K562 (cell line): ENCODE measurements at regions not wholly inside any gene's neighbourhood (a gene's known extent, or its start where the extent isn't known, plus 50 kb on each side); places are given as distances from the start of the nearest gene placed in this dataset.

ENCODE experiments used
- ATAC-seq: fragments of 200-7000 bp; cut with Tn5 transposase; 3 replicates; pipeline ENCODE4 v1.9.1; 2020; ENCODE audit warnings: moderate library complexity
- BruUV-seq: library from RNA; stranded (reverse); fragments of 400-500 nt; replicated peaks from 2 replicates; lab custom pipeline; 2021; lab: Mats Ljungman, UMichigan
- CTCF ChIA-PET: fragments of 300-600 bp; formaldehyde crosslinking; extraction: SDS; loops from one replicate; lab custom pipeline; 2021; ENCODE audit warnings: low intra/inter-chr PET ratio; lab: Yijun Ruan, JAX
- POLR2A ChIA-PET: fragments of 300-600, 350-650 bp; sonication (Branson Sonifier 250); formaldehyde crosslinking; extraction: SDS; loops from one replicate; lab custom pipeline; 2021; ENCODE audit warnings: antibody characterized with exemption, inconsistent platforms; lab: Yijun Ruan, JAX
- DNase-seq, 4 experiments: peaks; one replicate each; pipeline versions ENCODE4 v3.0.0 to v3.0.0-alpha.2; 2011 to 2018; ENCODE audit warnings: low spot score in 3 of 4, mixed read lengths in 3 of 4; ENCODE audit errors: extremely low read depth in 1 of 4
- FAIRE-seq: peaks from 2 replicates; lab custom pipeline; 2011; peaks lifted over from hg19 to GRCh38; lab: Jason Lieb, UNC
- H2AFZ ChIP-seq: 2 replicates; pipeline ENCODE4 v1.6.0; 2011; ENCODE audit warnings: low read depth, low read length, control low read depth, inconsistent platforms
- H3K27ac ChIP-seq: fragments of 200-600 bp; 3 replicates; pipeline ENCODE4 v1.8.0; 2011; ENCODE audit warnings: low read depth, mild to moderate bottlenecking, control low read depth, inconsistent platforms, low read length, moderate library complexity, mixed read lengths; ENCODE audit errors: extremely low read depth
- H3K27me3 ChIP-seq, 2 experiments: fragments of 300-600 bp in 1 of 2; 2 replicates in 1 of 2; 3 replicates in 1 of 2; pipeline versions ENCODE4 v1.6.0 to v1.8.0; 2011; ENCODE audit warnings: inconsistent platforms in 2 of 2, low read length in 2 of 2, mild to moderate bottlenecking in 1 of 2, mixed read lengths in 1 of 2, moderate library complexity in 1 of 2; ENCODE audit not compliant: control insufficient read depth in 2 of 2, insufficient read depth in 2 of 2
- H3K36me3 ChIP-seq: fragments of 300-600 bp; 3 replicates; pipeline ENCODE4 v1.8.0; 2011; ENCODE audit warnings: mild to moderate bottlenecking, low read length, inconsistent platforms; ENCODE audit not compliant: control insufficient read depth, insufficient read depth
- H3K4me1 ChIP-seq, 2 experiments: fragments of 200-600 bp in 1 of 2; replicated peaks in 1 of 2; 2 replicates in 1 of 2; 3 replicates in 1 of 2; pipeline versions ENCODE4 v1.5.1 to v1.8.0; 2011; ENCODE audit warnings: inconsistent platforms in 2 of 2, low read length in 2 of 2, mild to moderate bottlenecking in 1 of 2, mixed read lengths in 1 of 2, moderate library complexity in 1 of 2; ENCODE audit not compliant: control insufficient read depth in 2 of 2, insufficient read depth in 2 of 2
- H3K4me2 ChIP-seq: 2 replicates; pipeline ENCODE4 v1.6.1; 2011; ENCODE audit warnings: low read length, control low read depth, inconsistent platforms, mixed read lengths; ENCODE audit not compliant: insufficient read depth
- H3K4me3 ChIP-seq: fragments of 200-600 bp; sonication (generic), shearing (Covaris generic); 2 replicates; pipeline ENCODE4 v1.5.1; 2016; ENCODE audit warnings: control low read depth, inconsistent platforms
- H3K79me2 ChIP-seq: fragments of 200-600 bp; 3 replicates; pipeline ENCODE4 v1.8.0; 2011; ENCODE audit warnings: low read length, inconsistent platforms; ENCODE audit not compliant: control insufficient read depth, insufficient read depth
- H3K9ac ChIP-seq, 2 experiments: 2 replicates each; pipeline versions ENCODE4 v1.6.0 to v1.6.1; 2011; ENCODE audit warnings: low read depth in 2 of 2, low read length in 2 of 2, control low read depth in 1 of 2, inconsistent platforms in 1 of 2, mild to moderate bottlenecking in 1 of 2, mixed read lengths in 1 of 2; ENCODE audit not compliant: insufficient read depth in 1 of 2
- H3K9me1 ChIP-seq: one replicate; pipeline ENCODE4 v1.6.0; 2011; ENCODE audit warnings: inconsistent platforms, mild to moderate bottlenecking, low read length, moderate library complexity; ENCODE audit not compliant: control insufficient read depth, insufficient read depth
- H3K9me3 ChIP-seq: replicated peaks from 2 replicates; pipeline ENCODE4 v1.5.1; 2011; ENCODE audit warnings: low read depth, low read length, inconsistent platforms; ENCODE audit not compliant: control insufficient read depth, insufficient read depth
- H4K20me1 ChIP-seq: replicated peaks from 2 replicates; pipeline ENCODE4 v1.6.1; 2011; ENCODE audit warnings: low read length, inconsistent platforms, mixed read lengths; ENCODE audit not compliant: control insufficient read depth, insufficient read depth
- KAT7 ChIP-seq: sonication (generic); formaldehyde crosslinking; IDR thresholded peaks from 2 replicates; pipeline ENCODE4 v1.8.0; 2022; ENCODE audit warnings: missing genetic modification reagents, mild to moderate bottlenecking, borderline replicate concordance
- NR4A1 ChIP-seq, 2 experiments: fragments of 250-450 bp in 1 of 2; fragments of 450-650 bp in 1 of 2; sonication (Bioruptor Pico) in 1 of 2; IDR thresholded peaks; 2 replicates each; pipeline versions ENCODE4 v1.4.0 to v1.6.1; 2016 to 2020; ENCODE audit warnings: mild to moderate bottlenecking in 2 of 2, missing compliant biosample characterization in 1 of 2, missing genetic modification characterization in 1 of 2, moderate library complexity in 1 of 2
- POLR2AphosphoS2 ChIP-seq: IDR thresholded peaks from 2 replicates; pipeline ENCODE4 v1.6.1; 2012; ENCODE audit warnings: low read length, improper control_type of control experiment
- SMARCE1 ChIP-seq: fragments of 450-650 bp; IDR thresholded peaks from 2 replicates; pipeline ENCODE4 v1.7.1; 2016; ENCODE audit warnings: mild to moderate bottlenecking
- THAP7 ChIP-seq: fragments of 250-450 bp; sonication (Bioruptor Pico); IDR thresholded peaks from 2 replicates; pipeline ENCODE4 v1.5.0; 2021
- ZBTB49 ChIP-seq: sonication (generic); formaldehyde crosslinking; IDR thresholded peaks from 2 replicates; pipeline ENCODE4 v1.8.0; 2022; ENCODE audit warnings: missing genetic modification reagents, mild to moderate bottlenecking, borderline replicate concordance
- WGBS: fragments of 100-300 bp; shearing (Covaris generic); methylation state at CpG from one replicate; pipeline ENCODE4 v1.1.6; 2016; ENCODE audit warnings: low coverage, mixed read lengths; ENCODE audit not compliant: insufficient coverage; ENCODE audit errors: missing lambda C conversion rate; 5-methylcytosine and 5-hydroxymethylcytosine counted together
- in situ Hi-C: fragments of 300-500 bp; cut with MboI; formaldehyde crosslinking; loops from 4 replicates; pipeline ENCODE4 v1.15.0; 2018; ENCODE audit warnings: inconsistent platforms, mixed read lengths
- intact Hi-C: fragments of 100-400 bp; cut with micrococcal nuclease; formaldehyde crosslinking; loops from 2 replicates; pipeline ENCODE4 v1.14.2; 2022
- TF ChIP-seq, protein P1 (sequence below): fragments of 250-450 bp; sonication (Bioruptor Pico); IDR thresholded peaks from 2 replicates; pipeline ENCODE4 v1.9.0; 2021; ENCODE audit warnings: mild to moderate bottlenecking
- TF ChIP-seq, protein P2 (sequence below): fragments of 450-650 bp; IDR thresholded peaks from 2 replicates; pipeline ENCODE4 v1.6.1; 2018; ENCODE audit not compliant: partially characterized antibody
- TF ChIP-seq, protein P3 (sequence below): fragments of 250-450 bp; sonication (Bioruptor Pico); IDR thresholded peaks from 2 replicates; pipeline ENCODE4 v1.5.0; 2020; ENCODE audit warnings: mild to moderate bottlenecking, borderline replicate concordance

DNA sequence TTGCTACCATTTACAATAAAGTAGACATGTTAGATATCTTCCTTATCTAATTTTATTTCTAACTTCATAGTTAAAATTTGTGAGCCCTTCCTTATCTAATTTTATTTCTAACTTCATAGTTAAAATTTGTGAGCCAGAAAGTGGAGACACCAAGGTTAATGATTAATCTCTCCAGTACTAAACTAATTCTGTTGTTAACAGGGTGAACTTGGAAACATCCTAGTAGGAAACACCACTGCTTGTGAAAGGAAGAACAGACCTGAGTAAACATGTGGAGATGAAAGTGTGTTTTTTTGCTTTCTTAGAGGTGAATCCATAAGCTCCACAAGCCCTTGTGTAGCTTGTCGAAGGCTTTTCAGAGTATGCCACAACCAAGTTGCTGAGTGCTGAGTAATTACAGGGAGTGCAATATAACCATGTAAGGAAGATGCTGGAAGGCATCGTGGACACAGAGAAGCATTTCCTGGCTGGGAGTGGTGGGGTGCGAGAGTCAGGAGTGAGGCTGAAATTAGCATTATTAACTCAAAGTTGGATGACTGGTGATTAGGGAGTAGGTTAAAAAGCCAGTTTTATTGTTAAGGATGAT lies 118.6 kb upstream of the NEIL3 start (continued):
- TF ChIP-seq SMARCE1 (no peak), POLR2AphosphoS2 (no peak)
- TF ChIP-seq, protein P1, sequence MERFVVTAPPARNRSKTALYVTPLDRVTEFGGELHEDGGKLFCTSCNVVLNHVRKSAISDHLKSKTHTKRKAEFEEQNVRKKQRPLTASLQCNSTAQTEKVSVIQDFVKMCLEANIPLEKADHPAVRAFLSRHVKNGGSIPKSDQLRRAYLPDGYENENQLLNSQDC (CRISPR knock-in tag), result no peak
- TF ChIP-seq, protein P2, sequence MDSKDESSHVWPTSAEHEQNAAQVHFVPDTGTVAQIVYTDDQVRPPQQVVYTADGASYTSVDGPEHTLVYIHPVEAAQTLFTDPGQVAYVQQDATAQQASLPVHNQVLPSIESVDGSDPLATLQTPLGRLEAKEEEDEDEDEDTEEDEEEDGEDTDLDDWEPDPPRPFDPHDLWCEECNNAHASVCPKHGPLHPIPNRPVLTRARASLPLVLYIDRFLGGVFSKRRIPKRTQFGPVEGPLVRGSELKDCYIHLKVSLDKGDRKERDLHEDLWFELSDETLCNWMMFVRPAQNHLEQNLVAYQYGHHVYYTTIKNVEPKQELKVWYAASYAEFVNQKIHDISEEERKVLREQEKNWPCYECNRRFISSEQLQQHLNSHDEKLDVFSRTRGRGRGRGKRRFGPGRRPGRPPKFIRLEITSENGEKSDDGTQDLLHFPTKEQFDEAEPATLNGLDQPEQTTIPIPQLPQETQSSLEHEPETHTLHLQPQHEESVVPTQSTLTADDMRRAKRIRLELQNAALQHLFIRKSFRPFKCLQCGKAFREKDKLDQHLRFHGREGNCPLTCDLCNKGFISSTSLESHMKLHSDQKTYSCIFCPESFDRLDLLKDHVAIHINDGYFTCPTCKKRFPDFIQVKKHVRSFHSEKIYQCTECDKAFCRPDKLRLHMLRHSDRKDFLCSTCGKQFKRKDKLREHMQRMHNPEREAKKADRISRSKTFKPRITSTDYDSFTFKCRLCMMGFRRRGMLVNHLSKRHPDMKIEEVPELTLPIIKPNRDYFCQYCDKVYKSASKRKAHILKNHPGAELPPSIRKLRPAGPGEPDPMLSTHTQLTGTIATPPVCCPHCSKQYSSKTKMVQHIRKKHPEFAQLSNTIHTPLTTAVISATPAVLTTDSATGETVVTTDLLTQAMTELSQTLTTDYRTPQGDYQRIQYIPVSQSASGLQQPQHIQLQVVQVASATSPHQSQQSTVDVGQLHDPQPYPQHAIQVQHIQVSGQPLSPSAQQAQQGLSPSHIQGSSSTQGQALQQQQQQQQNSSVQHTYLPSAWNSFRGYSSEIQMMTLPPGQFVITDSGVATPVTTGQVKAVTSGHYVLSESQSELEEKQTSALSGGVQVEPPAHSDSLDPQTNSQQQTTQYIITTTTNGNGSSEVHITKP, result no peak

- no peaks in the 10 kb centered on the region for H3K79me2 ChIP-seq
- H3K4me3 ChIP-seq, result no peak overlapping the region
- WGBS, result 6% methylated on average over 4 of the region's 4 CpGs
- H3K4me2 ChIP-seq, result no peak overlapping the region
- ChIA-PET POLR2A (interaction anchor here (1.1 kb wide), 1 partner anchor 183 kb away, joined by 3 read pairs; no protein-coding TSS in a partner anchor), CTCF (no interaction called here)
- H3K9me1 ChIP-seq, result no peaks in the 10 kb centered on the region
- no TSS peak for BruUV-seq
- TF ChIP-seq THAP7 (CRISPR knock-in tag) (no peak), NR4A1 (CRISPR knock-in tag; IDR thresholded peaks at IDR 0.05) (no peak), NR4A1 (tag; IDR thresholded peaks at IDR 0.05) (no peak), ZBTB49 (CRISPR knock-in tag) (no peak), KAT7 (CRISPR knock-in tag) (no peak)
- TF ChIP-seq, protein P3, sequence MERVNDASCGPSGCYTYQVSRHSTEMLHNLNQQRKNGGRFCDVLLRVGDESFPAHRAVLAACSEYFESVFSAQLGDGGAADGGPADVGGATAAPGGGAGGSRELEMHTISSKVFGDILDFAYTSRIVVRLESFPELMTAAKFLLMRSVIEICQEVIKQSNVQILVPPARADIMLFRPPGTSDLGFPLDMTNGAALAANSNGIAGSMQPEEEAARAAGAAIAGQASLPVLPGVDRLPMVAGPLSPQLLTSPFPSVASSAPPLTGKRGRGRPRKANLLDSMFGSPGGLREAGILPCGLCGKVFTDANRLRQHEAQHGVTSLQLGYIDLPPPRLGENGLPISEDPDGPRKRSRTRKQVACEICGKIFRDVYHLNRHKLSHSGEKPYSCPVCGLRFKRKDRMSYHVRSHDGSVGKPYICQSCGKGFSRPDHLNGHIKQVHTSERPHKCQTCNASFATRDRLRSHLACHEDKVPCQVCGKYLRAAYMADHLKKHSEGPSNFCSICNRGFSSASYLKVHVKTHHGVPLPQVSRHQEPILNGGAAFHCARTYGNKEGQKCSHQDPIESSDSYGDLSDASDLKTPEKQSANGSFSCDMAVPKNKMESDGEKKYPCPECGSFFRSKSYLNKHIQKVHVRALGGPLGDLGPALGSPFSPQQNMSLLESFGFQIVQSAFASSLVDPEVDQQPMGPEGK (CRISPR knock-in tag), result no peak
- FAIRE-seq (no peak), ATAC-seq (no peak; the same call in 2 of the 3 replicates), DNase-seq (no peak)
- no peaks in the 10 kb centered on the region for H3K27me3 ChIP-seq
- H3K27ac ChIP-seq, result no peak overlapping the region
- H3K36me3 ChIP-seq, result no peaks in the 10 kb centered on the region
- in situ Hi-C loops, result no loop called here
- no peak overlapping the region for H3K9ac ChIP-seq
- H3K4me1 ChIP-seq, result no peaks in the 10 kb centered on the region
- H2AFZ ChIP-seq, result 0 out of 2 replicates have a peak overlapping the region, but pooled peaks have one; percentile 24
- no peaks in the 10 kb centered on the region for H3K9me3 ChIP-seq
- intact Hi-C loops, result no loop called here
- no peaks in the 10 kb centered on the region for H4K20me1 ChIP-seq
Observed at GRCh38 chr4:177191586-177191985, 118.1 kb upstream of the NEIL3 start.
